IPS-20b (cell line): ENCODE measurements at regions not wholly inside any gene's neighbourhood (a gene's known extent, or its start where the extent isn't known, plus 50 kb on each side); places are given as distances from the start of the nearest gene placed in this dataset.

ENCODE experiments used
- H3K27ac ChIP-seq: one replicate; pipeline ENCODE4 v1.5.1; 2013; ENCODE audit warnings: low read length
- H3K27me3 ChIP-seq: 2 replicates; pipeline ENCODE4 v1.6.1; 2013; ENCODE audit warnings: mild to moderate bottlenecking, low read length, inconsistent platforms; ENCODE audit not compliant: insufficient read depth
- H3K36me3 ChIP-seq: 2 replicates; pipeline ENCODE4 v1.6.1; 2013; ENCODE audit warnings: low read depth, mild to moderate bottlenecking, inconsistent platforms, low read length, moderate library complexity; ENCODE audit not compliant: insufficient read depth
- H3K4me1 ChIP-seq: 2 replicates; pipeline ENCODE4 v1.6.1; 2013; ENCODE audit warnings: mild to moderate bottlenecking, control low read depth, inconsistent platforms, low read length, moderate library complexity; ENCODE audit not compliant: insufficient read depth
- H3K4me3 ChIP-seq: 2 replicates; pipeline ENCODE4 v1.5.1; 2013; ENCODE audit warnings: mild to moderate bottlenecking, low read length, inconsistent platforms
- H3K9ac ChIP-seq: 2 replicates; pipeline ENCODE4 v1.6.1; 2013; ENCODE audit warnings: low read depth, mild to moderate bottlenecking, inconsistent platforms, low read length, moderate library complexity
- H3K9me3 ChIP-seq: 2 replicates; pipeline ENCODE4 v1.6.1; 2013; ENCODE audit warnings: mild to moderate bottlenecking, low read depth, low read length, inconsistent platforms; ENCODE audit not compliant: insufficient read depth

- H3K4me3 ChIP-seq = no peak overlapping the region
- H3K27ac ChIP-seq = no peak overlapping the region
- peaks cover 18% of the 10 kb centered on the region for H3K4me1 ChIP-seq
- no peaks in the 10 kb centered on the region for H3K27me3 ChIP-seq
- no peaks in the 10 kb centered on the region for H3K9me3 ChIP-seq
- no peaks in the 10 kb centered on the region for H3K36me3 ChIP-seq
- no peak overlapping the region for H3K9ac ChIP-seq
Observed at GRCh38 chr13:99620806-99621205, 119.5 kb downstream of the TM9SF2 start.

- Histone ChIP-seq H3K36me3 (no peaks in the 10 kb centered on the region), H3K4me3 (no peak overlapping the region), H3K9me3 (no peaks in the 10 kb centered on the region), H3K4me1 (peaks cover 8% of the 10 kb centered on the region; the same call in 1 of the 2 replicates), H3K27ac (no peak overlapping the region), H3K9ac (no peak overlapping the region), H3K27me3 (no peaks in the 10 kb centered on the region)
Observed at GRCh38 chr13:99619207-99619606, 117.9 kb downstream of the TM9SF2 start.

- Histone ChIP-seq H3K36me3 (no peaks in the 10 kb centered on the region), H3K4me1 (peaks cover 8% of the 10 kb centered on the region; the same call in 1 of the 2 replicates), H3K27me3 (no peaks in the 10 kb centered on the region), H3K27ac (no peak overlapping the region), H3K4me3 (no peak overlapping the region), H3K9ac (no peak overlapping the region), H3K9me3 (no peaks in the 10 kb centered on the region)
Observed at GRCh38 chr13:99617474-99618255, 116.4 kb downstream of the TM9SF2 start.

- Histone ChIP-seq H3K4me3 (no peak overlapping the region), H3K9me3 (no peaks in the 10 kb centered on the region), H3K27ac (no peak overlapping the region), H3K9ac (no peak overlapping the region), H3K36me3 (no peaks in the 10 kb centered on the region), H3K4me1 (peaks cover 8% of the 10 kb centered on the region; the same call in 1 of the 2 replicates), H3K27me3 (no peaks in the 10 kb centered on the region)
Observed at GRCh38 chr13:99614465-99614885, 113.2 kb downstream of the TM9SF2 start.
